NCI-H187 (cell line): ENCODE measurements at regions not wholly inside any gene's neighbourhood (a gene's known extent, or its start where the extent isn't known, plus 50 kb on each side); places are given as distances from the start of the nearest gene placed in this dataset.
"Not testable (repeated sequence)": the region's sequence is repeated elsewhere in the genome, so short reads cannot be mapped to it uniquely, and the experiment has no call there.

Source experiments
- DNase-seq, 2 experiments: peaks; one replicate each; lab custom pipeline; 2025; lab: John Stamatoyannopoulos, UW

DNA sequence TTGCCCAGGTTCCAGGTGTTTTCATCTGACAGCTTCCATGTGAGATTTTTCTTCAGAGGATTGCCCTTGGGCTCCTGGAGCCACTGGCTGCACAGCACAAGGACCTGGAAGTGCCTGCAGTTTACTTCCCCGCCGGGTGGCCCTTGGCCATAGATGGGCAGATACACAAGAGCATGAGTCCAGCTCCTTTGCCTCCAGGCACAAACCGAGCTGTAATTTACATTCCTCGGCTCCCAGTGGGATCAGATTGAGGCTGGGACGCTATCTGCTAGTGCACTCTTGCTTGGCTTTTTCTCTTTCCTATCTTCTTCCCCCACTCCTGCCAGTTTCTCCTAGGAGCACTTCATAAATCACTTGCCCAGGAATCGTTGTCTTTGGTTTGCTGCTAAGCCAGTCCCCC lies 85.4 kb upstream of the RALY start:
- no peak for DNase-seq

DNA sequence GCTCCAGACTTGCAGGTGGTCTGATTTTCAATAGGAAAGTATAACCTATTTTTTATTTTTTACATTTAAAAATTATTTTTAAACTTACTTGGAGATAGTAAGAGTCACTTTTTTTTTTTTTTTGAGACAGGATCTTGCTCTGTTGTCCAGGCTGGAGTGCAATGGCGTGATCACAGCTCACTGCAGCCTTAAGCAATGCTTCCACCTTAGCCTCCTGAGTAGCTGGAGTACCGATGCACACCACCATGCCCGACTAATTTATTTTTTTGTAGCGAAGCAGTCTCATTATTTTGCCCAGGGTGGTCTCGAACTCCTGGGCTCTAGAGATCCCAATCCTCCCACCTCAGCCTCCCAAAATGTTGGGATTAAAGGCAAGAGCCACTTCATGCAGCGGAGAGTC lies 84.8 kb upstream of the RALY start:
- no peak for DNase-seq

DNA sequence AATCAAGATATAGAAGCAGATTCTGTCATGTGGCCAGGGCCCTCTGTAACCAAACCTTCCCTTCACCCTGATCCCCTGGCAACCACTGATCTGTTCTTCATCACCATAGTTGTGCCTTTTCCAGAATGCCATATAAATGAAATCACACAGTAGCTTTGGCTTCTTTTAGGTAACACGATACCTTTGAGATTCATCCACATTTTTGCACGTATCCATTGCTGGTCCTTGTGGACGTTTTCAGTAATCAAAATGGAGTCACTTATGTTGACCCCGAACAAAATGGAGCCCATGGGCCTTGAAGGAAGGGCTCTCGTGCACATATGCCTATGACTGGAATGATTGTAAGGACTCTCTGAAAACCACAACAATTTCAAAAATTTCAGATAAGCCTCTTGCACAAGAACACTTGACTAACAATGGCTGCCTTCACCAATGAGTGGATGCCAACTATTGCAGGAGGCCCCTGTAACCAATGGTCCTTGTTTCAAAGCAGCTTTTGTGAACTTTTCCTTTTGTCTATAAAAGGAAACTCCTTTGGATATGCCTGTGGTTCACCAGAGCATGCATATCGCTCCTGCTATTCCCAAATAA lies 84.3 kb upstream of the RALY start:
- DNase-seq: peak in 1 of 2 experiments; percentile 29

DNA sequence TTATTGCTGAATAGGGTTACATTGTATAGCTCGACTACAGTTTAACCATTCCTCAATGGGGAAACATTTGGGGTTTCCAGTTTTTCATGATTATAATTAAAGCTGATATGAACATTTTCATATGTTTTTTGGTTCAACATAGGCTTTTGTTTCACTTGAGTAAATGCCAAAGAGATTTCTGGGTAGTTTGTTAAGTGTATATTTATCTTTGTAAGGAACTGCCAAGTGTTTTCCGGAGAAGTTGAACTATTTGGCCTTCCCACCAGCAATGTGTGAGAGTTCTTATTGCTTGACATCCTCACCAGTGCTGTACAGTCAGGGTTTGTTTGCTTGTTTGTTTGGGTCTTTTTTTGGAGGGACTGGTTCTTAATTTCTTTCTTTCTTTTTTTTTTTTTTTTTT lies 83.7 kb upstream of the RALY start:
- no peak for DNase-seq

DNA sequence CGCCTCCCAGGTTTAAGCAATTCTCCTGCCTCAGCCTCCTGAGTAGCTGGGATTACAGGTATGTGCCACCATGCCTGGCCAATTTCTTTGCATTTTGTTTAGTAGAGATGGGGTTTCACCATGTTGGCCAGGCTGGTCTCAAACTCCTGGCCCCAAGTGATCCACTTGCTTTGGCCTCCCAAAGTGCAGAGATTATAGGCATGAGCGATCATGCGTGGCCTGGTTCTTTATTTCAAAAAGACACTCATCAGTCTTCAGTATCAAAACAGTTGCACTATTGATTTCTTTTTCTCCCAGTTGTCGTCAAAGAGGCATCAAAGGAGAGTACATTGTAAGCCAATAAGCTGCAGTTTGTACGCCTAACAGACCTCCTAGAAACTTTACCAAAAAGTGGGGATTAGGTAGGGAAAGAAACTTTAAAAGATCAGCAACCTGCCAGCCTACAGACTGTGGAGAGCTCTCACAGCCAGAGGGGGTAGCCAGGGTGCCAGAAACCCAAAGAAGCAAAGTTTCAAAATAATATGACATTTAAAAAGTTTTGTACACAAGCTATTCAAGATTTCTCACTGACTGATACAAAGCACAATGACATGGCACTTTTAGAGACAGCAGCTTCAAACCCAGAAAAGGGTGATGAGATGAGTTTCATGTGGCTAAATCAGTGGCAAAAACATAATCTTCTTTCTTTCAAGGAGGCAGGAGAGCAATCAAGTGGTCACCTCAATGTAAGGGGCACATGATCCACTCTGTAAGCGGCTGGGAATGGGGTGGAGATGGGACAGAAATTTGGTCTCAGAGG lies 83.0 kb upstream of the RALY start:
- DNase-seq: no peak

DNA sequence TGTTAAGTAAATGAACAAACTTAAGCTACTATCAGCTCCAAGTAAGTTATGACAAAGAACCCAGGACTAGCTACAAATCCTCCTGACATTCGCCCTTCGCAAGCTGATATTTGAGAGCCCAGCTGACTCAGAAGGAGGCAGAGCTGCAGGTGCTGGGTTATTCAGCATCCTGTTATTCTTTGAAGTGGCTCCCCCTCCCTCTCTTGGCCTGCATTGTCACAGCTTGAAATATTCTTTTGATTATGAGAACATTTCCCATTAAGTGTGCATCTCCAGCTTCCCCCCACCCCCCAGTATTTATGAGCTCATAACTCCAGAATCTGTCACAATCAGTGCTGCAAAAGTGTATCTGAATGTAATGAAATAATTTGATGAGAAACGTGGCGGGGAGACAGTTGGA lies 78.8 kb upstream of the RALY start:
- peak in 1 of 2 experiments; percentile 35 for DNase-seq

DNA sequence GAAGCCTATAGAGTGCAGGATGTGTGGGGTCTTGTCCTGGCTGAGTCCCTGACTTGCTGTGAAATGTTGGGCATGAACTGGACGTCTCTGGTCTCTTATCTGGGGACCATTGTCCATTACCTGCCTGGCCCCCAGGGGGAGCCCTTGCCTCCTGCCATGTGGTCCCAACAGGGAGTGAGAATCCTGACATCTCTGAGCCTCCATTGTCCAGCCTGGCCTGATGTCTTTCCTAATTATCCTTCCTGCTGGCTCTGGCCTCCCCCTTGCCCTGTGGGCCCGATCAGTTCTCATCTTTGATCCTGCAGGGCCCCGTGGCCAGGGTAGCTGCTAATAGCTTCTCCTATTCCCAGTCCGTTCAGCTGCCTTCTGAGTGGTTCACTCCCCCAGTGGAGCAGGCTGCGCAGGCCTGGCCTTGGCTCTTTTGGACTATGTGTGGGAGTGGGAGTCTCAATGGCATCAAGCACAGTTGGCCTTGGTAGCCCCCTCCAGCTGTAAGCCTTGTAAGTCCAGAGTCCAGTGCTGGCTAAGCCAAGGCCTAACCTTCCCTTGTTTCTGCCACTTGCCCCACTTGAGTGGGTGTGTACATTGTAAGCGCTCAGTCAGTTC lies 77.9 kb upstream of the RALY start:
- no peak for DNase-seq

DNA sequence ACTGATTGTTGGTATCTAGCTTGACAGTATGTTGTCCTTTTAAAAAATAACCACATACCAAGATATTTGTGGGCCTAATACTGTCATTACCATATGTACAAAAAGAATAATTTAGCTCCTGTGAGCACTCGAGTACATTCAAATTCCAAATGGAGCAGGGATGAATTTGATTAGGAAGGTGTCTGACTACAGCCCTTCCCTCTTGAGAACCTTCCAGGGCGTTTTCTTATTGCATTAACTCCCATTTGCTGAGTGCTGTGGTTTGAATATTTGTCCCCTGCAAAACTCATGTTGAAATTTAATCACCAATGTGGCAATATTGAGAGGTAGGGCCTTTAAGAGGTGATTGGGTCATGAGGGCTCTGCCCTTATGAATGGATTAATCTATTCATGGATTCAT lies 76.9 kb upstream of the RALY start:
- DNase-seq: no peak

DNA sequence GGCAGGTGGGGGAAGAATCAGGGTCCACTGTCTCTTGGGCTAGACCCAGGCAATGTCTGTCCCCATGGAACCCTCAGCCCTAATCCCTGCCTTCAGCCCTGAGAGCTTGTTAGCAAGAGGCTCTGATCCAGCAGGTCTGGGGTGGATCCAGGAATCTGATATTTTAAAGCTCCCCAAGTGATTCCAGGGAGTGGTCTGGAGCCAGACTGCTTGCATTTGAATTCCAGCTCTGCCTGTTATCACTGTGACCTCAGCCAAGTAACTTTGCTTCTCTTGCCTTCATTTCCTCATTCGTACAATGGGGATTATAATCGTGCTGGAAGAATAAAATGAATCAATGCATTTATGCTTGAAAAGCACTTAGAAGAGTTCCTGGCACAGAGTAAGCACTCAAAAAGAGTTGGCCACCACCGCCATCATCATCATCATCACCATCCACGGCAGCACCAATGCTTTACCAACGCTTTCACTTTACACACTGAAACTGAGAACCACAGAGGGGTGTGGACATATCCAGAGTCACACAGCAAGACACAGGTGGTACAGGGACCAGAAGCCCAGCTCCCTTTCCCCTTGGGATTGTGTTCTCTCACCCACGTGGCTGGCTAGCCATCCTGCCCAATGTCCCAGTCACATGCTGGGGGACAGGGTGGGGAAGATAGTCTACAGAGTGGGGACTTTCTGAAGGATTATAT lies 75.7 kb upstream of the RALY start:
- no peak for DNase-seq

DNA sequence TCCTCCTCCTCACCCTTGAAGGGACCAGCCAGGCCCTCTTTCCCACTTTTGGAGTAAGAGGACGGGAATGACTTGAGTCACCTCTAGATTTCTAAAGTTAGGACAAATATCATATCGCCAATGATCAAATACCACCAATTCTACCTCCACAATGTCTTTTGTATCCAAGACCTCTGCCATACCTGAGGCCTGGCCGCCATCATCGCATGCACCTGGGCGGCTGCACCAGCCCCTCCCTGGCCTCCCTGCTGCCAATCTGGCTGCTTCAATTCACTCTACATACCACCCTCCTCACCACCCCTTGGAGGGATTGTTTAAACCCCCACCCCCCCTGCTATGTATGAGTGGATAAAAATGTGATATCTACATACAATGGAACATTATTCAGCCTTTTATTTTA lies 75.0 kb upstream of the RALY start:
- DNase-seq: no peak

DNA sequence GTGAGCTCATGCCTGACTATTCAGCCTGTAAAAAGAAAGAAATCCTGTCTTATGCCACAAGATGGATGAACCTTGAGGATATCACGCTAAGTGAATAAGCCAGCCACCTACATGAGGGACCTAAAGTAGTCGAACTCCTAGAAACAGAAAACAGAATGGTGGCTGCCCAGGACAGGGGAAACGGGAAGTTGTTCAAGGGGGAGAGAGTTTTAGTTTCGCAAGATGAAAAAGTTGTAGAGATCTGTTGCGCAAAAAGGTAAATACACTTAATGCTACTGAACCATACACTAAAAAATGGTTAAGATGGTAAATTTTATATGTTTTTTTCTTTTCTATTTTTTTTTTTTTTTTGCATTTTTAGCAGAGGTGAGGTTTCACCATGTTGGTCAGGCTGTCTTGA lies 74.1 kb upstream of the RALY start:
- DNase-seq: no peak

DNA sequence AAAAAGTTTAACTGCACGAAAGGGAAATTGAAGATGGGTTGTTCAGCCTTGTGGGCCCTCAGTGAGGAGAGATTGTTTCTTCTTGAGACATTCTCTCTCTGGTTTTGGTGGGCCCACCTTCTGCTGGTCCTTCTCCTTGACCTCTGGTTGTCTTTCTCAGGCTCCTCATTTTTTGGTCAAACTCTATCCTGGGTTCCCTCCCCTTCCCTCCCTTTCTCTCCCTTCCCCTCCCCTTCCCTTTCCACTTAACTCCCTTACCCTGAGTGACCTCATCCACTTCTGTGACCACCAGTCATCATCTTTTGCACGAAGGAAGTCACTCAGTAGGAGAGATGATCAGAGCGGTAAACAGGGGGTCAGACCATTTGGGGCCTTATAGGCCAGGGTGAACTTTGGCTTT lies 71.5 kb upstream of the RALY start:
- DNase-seq: no peak

DNA sequence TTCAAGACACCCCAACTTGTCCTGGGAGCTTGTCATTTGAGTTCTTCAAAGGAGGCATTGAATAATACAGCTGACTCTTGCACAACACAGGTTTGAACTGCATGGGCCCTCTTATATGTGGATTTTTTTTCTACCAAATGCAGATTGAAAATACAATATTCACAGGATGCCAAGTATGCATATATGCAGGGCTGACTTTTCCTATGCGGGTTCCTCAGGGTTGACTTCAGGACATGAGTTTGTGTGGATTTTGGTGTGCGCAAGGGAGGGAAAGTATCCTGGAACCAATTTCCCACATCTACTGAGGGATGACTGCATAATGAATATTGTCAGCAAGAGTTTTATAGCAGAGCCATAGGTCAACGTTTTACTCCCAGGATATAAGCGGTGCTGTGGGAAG lies 70.0 kb upstream of the RALY start:
- DNase-seq: no peak

DNA sequence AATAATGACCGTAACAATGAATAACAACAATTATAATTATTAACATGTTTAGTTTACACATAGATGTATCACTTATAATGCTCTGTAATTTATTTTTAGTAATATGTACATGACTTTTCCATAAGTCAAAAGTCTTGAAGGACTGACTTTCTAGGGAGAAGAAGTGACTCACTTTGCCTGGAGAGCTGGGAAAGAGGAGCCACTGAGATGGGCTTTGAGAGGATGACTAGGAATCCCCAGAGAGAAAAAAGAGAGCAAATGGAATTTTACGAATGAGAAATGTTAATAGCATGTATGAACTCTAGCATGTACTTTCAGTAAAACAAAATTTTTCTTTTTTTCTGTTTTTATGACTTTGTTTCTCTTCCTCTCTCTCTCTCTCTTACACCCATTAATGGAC lies 67.8 kb upstream of the RALY start:
- DNase-seq: no peak

DNA sequence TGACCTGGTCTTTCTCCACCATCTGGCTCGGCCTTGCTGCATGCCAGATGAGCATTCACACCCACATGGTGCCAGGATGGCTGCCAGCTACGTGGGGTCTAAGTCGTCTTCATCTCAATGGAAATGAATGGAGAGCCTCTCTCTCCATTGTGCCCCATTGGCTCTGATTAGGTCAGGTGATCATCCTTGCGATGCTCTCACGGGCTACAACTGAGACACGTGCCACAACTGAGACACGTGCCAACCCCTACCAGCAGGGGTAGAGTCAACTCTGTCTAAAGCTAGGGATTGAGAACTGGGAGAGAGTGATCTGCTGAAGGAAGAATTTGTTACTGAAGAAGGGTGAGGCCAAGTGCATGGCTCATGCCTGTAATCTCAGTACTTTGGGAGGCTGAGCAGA lies 67.3 kb upstream of the RALY start:
- no peak for DNase-seq

DNA sequence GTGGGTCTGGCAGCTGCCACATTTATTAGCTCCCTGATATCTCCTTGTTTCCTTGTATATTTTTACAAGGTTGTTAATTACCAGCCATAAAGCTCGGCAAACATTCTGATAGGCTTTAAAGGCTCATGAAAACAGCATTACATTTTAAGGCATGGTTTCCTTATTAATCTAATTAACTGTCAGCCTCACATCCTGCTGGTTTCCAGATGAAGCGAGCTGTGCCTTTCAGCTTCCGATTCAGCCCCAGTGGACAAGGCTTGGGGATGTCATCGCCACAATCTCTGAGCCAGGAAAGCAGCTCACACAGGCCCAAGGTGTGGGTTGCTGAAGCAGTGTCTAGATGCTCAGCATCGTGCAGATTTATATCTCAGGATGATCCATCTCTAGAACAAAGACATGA lies 66.0 kb upstream of the RALY start:
- DNase-seq: no peak

DNA sequence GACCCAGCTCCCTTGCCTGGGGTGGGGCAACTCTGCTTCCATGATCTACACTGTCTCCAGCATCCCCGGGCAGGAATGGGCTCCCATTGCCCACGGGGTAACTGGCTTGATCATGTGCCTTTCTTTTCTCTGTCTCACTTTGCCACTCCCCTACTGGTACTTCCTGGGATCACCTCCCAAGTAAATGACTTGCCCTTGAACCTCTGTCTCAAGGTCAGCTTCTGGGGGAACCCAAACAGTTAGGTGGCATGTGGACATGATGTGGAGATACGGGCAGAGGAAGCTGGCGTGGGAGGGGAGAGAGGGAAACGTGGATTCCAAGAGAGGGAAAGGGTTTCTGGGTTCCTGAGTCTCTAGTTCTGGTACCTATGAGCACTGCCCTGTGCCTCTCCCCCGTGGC lies 63.8 kb upstream of the RALY start:
- no peak for DNase-seq

DNA sequence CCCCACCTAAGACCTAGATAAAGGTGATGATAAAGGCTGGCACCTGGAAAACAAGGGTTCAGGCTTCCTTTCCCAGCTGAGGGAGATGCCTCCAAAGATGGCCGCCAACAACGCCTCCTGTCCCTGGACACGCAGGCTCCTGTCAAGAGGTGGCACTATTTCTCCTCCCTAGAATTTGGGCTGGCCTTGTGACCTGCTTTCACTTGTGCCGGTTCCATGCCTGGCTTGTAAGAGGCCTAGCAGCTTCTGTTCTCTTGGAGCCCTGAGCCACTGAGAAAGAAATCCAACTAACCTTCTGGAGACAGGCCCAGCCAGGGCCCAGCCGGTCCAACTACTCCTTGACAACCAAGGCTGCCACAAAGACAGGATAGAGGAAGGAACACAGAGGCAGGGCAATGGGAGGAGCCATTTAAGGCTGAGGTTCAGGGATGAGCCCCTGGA lies 60.2 kb upstream of the RALY start:
- DNase-seq: peak in 1 of 2 experiments; percentile 5

DNA sequence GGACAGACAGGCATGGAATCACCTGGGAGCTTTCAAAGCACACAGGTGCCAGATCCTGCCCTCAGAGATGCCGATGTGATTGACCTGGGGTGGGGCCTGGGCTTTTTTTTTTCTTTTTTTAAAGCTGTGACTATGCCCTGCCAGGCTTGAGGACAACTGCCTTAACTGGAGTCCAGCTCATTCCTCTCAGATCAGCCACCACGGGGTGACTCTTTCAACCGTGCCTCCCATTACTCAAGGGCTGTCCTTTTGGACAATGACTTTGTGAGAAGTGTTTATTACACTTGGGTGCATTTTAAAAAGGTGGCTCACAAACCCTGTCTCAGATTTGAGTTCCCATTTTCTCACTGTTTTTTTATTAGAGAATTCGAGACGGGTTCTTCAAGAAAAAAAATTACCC lies 57.1 kb upstream of the RALY start:
- DNase-seq: no peak

DNA sequence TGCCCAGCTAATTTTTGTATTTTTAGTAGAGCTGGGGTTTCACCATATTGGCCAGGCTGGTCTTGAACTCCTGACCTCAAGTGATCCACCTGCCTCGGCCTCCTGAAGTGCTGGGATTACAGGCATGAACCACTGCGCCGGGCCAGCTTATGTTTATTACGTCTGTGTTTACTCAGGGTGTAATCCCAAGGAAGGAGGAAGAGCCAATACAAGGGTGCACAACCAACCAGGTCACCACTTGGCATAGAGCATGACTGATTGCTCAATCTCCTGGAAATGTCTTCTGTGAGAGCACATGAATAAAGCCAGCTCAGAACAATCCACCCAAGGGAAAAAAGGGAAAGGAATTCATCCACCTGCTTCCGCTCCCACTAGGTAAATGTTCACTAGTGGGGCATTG lies 54.7 kb upstream of the RALY start:
- DNase-seq: not testable (repeated sequence)

DNA sequence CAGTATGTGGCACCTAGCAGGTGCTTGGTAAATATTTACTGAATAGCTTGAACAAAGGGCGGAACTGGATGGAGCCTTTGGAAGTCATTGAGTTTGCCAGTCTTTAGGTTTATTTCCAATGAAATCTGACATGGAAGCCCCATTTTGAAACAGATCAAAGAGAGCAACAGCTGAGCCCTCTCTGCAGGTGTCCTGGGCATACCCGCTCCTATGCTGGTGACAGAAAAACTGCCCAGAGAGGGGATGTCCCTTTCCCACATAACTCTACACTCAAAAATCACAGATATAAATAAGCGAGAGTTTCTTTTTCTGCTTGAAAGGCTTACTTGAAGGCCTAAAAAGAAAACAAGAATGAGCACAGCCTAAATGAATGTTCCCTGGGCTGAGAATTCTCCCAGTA lies 53.0 kb upstream of the RALY start:
- DNase-seq: no peak
